Activated CD8-positive, alpha-beta memory T cell treated with anti-CD3 and anti-CD28 coated beads, Interleukin-2, amount 10 ng/mL, durations not matched to agents 7 days and 5 days (primary cell): ENCODE measurements at regions not wholly inside any gene's neighbourhood (a gene's known extent, or its start where the extent isn't known, plus 50 kb on each side); places are given as distances from the start of the nearest gene placed in this dataset.

ENCODE experiments used
- ATAC-seq: fragments of 150-1000 bp; cut with Tn5 transposase; one replicate; pipeline ENCODE4 v1.10.0; 2021; ENCODE audit warnings: moderate library complexity
- CTCF ChIA-PET: fragments of 350-600 bp; sonication (Branson Sonifier 250); formaldehyde crosslinking; loops from one replicate; lab custom pipeline; 2021; ENCODE audit warnings: antibody characterized with exemption; lab: Charles Lee
- DNase-seq: peaks from one replicate; pipeline ENCODE4 v3.0.0-alpha.2; 2020
- H3K27ac Mint-ChIP-seq: one replicate; pipeline ENCODE4 v1.8.0; 2021; ENCODE audit warnings: mild to moderate bottlenecking, mixed read lengths
- H3K27me3 Mint-ChIP-seq: one replicate; pipeline ENCODE4 v1.8.0; 2021; ENCODE audit warnings: mixed read lengths
- H3K36me3 Mint-ChIP-seq: one replicate; pipeline ENCODE4 v1.8.0; 2021; ENCODE audit warnings: mild to moderate bottlenecking, mixed read lengths
- H3K4me1 Mint-ChIP-seq: one replicate; pipeline ENCODE4 v1.8.0; 2021; ENCODE audit warnings: mixed read lengths
- H3K4me3 Mint-ChIP-seq: one replicate; pipeline ENCODE4 v1.8.0; 2021; ENCODE audit warnings: mild to moderate bottlenecking, moderate library complexity, mixed read lengths
- H3K9me3 Mint-ChIP-seq: one replicate; pipeline ENCODE4 v1.8.0; 2022; ENCODE audit warnings: low read depth, mixed read lengths

DNA sequence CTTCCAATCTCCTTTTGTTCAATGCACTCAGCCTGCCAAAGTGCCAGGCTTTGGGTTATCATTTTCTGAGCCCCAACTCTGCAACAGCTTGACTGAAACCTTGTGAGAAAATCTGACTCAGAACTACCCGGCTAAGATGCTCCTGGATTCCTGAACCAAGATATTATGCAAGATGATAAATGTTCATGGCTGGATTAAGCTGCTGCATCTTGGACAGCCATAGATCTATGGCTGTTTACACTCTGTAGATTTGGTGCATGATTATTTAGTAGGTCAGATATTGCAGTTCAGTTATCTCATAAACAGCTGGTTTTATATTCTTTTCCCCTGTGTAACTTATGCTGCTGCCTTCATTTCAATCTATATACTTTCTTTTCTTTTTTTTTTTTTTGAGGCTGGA lies 243.5 kb downstream of the GATA3 start:
- Mint-ChIP-seq H3K9me3 (no peaks in the 10 kb centered on the region), H3K4me1 (peaks cover 3% of the 10 kb centered on the region), H3K4me3 (no peak overlapping the region), H3K27ac (no peak overlapping the region), H3K36me3 (no peaks in the 10 kb centered on the region), H3K27me3 (peaks cover 4% of the 10 kb centered on the region)
- ATAC-seq (no peak), DNase-seq (no peak)
- CTCF ChIA-PET, result no interaction called here

DNA sequence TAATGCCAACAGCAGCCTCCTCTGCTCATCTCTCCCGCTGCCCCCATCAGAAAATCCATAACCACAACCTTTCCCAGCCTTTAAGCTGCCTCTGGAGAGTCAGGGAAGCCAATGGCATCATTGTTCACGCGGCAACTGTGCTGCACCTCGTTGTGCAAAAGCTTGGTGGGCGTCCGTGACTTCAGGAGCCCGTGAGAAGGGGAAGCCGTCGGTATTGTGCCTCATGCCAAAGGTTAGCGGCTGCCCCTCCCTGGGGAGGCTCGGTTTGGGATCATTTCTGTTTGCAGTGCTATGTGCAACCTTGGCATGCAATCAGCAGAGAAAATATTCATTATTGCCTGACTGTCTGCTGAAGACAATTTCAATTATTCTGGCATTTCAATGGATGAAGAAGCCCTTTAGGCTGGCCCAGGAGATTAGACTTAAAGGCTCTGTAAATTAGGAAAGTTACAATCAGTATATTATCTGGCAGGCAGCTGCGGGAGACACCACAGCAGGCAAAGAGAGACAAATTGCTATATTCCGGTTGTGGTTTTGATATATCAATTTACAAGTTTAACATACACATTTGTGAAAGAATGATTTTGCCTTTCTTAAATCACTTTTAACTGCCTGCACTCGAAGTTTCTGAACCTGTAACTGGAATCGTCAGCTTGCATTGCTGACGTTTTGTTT lies 244.5 kb downstream of the GATA3 start:
- Mint-ChIP-seq H3K9me3 (no peaks in the 10 kb centered on the region), H3K4me3 (no peak overlapping the region), H3K4me1 (peaks cover 3% of the 10 kb centered on the region), H3K27ac (no peak overlapping the region), H3K27me3 (peaks cover 4% of the 10 kb centered on the region), H3K36me3 (no peaks in the 10 kb centered on the region)
- no peak for DNase-seq
- CTCF ChIA-PET, result no interaction called here
- no peak for ATAC-seq

- H3K36me3 Mint-ChIP-seq, result peaks cover 1% of the 10 kb centered on the region
- no peaks in the 10 kb centered on the region for H3K9me3 Mint-ChIP-seq
- DNase-seq (no peak), ATAC-seq (no peak)
- no peak overlapping the region for H3K27ac Mint-ChIP-seq
- H3K4me3 Mint-ChIP-seq, result no peak overlapping the region
- CTCF ChIA-PET, result no interaction called here
- H3K4me1 Mint-ChIP-seq, result peaks cover 3% of the 10 kb centered on the region
- peaks cover 9% of the 10 kb centered on the region for H3K27me3 Mint-ChIP-seq
These were observed 246.4 kb downstream of the GATA3 start for GRCh38 chr10:8300925-8301324.

DNA sequence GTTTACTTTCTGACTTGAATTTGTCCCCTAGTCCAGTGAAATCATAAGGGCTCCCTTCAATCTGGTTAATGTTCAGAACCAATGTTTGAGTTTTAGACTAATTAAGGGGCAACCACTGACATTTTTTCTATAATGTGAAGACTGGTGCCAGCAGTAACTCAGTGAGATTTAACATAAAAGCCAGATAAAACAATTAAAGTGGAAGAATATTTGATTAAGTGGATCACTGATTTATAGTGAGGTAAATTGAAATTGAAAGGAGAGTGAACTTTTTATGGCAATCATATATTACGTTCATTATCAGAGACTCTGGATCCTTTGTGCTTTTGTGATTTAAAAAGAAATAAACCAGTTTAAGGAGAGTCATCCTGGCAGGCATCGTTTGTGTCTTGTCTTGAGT lies 246.8 kb downstream of the GATA3 start:
- Mint-ChIP-seq H3K9me3 (no peaks in the 10 kb centered on the region), H3K36me3 (peaks cover 1% of the 10 kb centered on the region), H3K27ac (no peak overlapping the region), H3K27me3 (peaks cover 9% of the 10 kb centered on the region), H3K4me1 (peaks cover 4% of the 10 kb centered on the region), H3K4me3 (no peak overlapping the region)
- DNase-seq, result no peak
- no peak for ATAC-seq
- CTCF ChIA-PET, result no interaction called here

- CTCF ChIA-PET, result no interaction called here
- Mint-ChIP-seq H3K27me3 (peaks cover 9% of the 10 kb centered on the region), H3K9me3 (no peaks in the 10 kb centered on the region), H3K4me1 (peaks cover 9% of the 10 kb centered on the region), H3K27ac (no peak overlapping the region), H3K4me3 (no peak overlapping the region), H3K36me3 (peaks cover 1% of the 10 kb centered on the region)
- ATAC-seq (no peak), DNase-seq (no peak)
These were observed 247.3 kb downstream of the GATA3 start for GRCh38 chr10:8301831-8302230.

- ATAC-seq (no peak), DNase-seq (no peak)
- CTCF ChIA-PET, result no interaction called here
- no peak overlapping the region for H3K4me3 Mint-ChIP-seq
- no peak overlapping the region for H3K27ac Mint-ChIP-seq
- H3K9me3 Mint-ChIP-seq, result no peaks in the 10 kb centered on the region
- peaks cover 1% of the 10 kb centered on the region for H3K36me3 Mint-ChIP-seq
- peaks cover 9% of the 10 kb centered on the region for H3K27me3 Mint-ChIP-seq
- H3K4me1 Mint-ChIP-seq, result peaks cover 16% of the 10 kb centered on the region
These were observed 248.1 kb downstream of the GATA3 start for GRCh38 chr10:8302565-8302964.

GRCh38 chr10:8304861-8305260 lies 250.4 kb downstream of the GATA3 start:
- no peak for DNase-seq
- peaks cover 5% of the 10 kb centered on the region for H3K27me3 Mint-ChIP-seq
- CTCF ChIA-PET, result no interaction called here
- H3K36me3 Mint-ChIP-seq, result peaks cover 1% of the 10 kb centered on the region
- no peak for ATAC-seq
- H3K4me1 Mint-ChIP-seq, result peaks cover 18% of the 10 kb centered on the region
- H3K4me3 Mint-ChIP-seq, result no peak overlapping the region
- H3K27ac Mint-ChIP-seq, result no peak overlapping the region
- H3K9me3 Mint-ChIP-seq, result no peaks in the 10 kb centered on the region

DNA sequence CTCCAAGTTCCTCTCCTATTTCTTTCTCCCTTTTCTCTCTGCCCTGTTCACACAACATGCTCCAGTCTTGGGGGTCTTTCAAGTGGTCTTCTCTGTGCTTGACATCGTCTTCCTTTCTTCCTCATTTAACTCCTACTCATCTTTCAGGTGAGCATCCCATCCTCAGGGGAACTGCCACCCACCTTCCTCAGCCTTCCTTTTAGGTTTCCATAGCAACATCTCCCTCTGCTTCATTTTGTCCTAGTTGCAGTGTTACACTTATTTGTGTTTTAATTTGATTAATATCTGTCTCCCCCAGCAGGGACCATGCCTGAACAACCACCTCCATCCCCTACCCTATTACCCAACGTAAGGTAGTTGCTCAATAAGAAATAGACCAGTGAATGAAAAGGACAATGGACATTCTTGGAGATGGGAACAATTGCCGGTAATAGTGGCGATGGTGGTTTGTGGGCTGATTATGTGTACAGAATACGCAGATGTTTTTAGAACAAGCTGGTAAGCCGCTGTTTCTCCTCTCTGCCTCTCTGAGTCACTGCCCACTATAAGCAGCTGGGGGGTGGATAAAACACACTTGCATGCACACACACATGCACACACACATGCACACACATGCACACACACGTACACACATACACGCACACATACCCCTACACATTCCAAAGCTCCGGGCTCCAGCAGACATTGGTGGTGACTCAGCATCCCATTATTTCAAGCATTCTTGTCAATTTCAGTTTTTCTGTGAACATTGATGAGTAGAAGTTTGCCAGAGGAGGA lies 251.6 kb downstream of the GATA3 start:
- no peak overlapping the region for H3K27ac Mint-ChIP-seq
- no peaks in the 10 kb centered on the region for H3K9me3 Mint-ChIP-seq
- peaks cover 18% of the 10 kb centered on the region for H3K4me1 Mint-ChIP-seq
- ATAC-seq (no peak), DNase-seq (no peak)
- H3K4me3 Mint-ChIP-seq, result no peak overlapping the region
- peaks cover 1% of the 10 kb centered on the region for H3K36me3 Mint-ChIP-seq
- CTCF ChIA-PET, result no interaction called here
- peaks cover 5% of the 10 kb centered on the region for H3K27me3 Mint-ChIP-seq

- H3K9me3 Mint-ChIP-seq, result no peaks in the 10 kb centered on the region
- peak; percentile 42 for ATAC-seq
- peak overlapping the region; percentile 59 for H3K27ac Mint-ChIP-seq
- no peak for DNase-seq
- CTCF ChIA-PET, result no interaction called here
- H3K36me3 Mint-ChIP-seq, result peaks cover 1% of the 10 kb centered on the region
- peaks cover 5% of the 10 kb centered on the region for H3K27me3 Mint-ChIP-seq
- no peak overlapping the region for H3K4me3 Mint-ChIP-seq
- peaks cover 18% of the 10 kb centered on the region for H3K4me1 Mint-ChIP-seq
These were observed 252.3 kb downstream of the GATA3 start for GRCh38 chr10:8306685-8307364.

DNA sequence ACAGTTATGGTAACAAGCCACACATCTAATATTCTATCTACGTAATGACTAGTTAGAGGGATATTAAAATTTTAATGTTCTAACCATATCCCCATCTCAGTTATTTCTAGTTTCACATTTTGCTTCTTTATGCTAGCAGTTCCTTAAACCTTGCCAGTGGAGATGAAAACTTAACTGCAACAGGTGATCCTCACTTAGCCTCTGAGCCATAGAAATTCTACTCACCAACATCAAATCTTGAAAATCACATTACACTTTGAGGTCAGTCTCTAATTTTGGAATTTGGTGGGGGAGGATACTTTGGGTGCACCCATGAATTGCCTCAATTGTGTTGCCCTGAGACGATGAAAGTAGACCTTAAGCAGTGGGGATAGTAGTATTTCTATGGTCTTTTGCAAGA lies 256.4 kb downstream of the GATA3 start:
- DNase-seq, result no peak
- no peak overlapping the region for H3K4me3 Mint-ChIP-seq
- peaks cover 7% of the 10 kb centered on the region for H3K36me3 Mint-ChIP-seq
- peaks cover 29% of the 10 kb centered on the region for H3K4me1 Mint-ChIP-seq
- CTCF ChIA-PET, result no interaction called here
- H3K9me3 Mint-ChIP-seq, result peaks cover 4% of the 10 kb centered on the region
- H3K27me3 Mint-ChIP-seq, result no peaks in the 10 kb centered on the region
- no peak for ATAC-seq
- no peak overlapping the region for H3K27ac Mint-ChIP-seq

DNA sequence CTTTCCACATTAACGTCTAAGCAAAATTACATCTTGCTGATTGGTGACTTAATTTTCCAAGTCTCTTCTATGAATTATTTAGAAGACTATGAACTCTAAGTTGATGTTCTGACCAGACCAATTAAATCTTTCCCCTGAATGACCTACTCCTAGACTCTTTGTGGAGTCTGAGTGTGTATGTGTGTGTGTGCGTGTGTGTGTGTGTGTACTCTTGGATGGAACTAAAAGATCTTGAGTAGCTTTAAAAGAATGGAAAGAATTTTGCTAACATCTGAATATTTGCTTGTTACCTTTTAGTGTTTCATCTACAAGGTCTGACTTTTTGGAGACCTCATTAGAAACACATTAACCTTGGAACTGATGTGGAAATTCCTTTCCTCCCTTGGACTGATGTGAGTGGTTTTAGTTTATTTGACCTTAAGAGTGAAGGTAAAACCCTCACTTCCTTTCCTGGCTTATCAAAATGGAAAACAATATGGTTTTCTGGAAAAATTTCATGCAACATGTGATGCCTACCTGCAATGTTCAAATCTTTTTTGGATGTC lies 257.1 kb downstream of the GATA3 start:
- no peak for DNase-seq
- CTCF ChIA-PET, result no interaction called here
- ATAC-seq, result no peak
- Mint-ChIP-seq H3K27ac (no peak overlapping the region), H3K4me3 (no peak overlapping the region), H3K4me1 (peaks cover 29% of the 10 kb centered on the region), H3K36me3 (peaks cover 8% of the 10 kb centered on the region), H3K9me3 (peaks cover 4% of the 10 kb centered on the region), H3K27me3 (no peaks in the 10 kb centered on the region)

GRCh38 chr10:8312079-8312478 lies 257.6 kb downstream of the GATA3 start:
- no peak for DNase-seq
- H3K4me3 Mint-ChIP-seq, result no peak overlapping the region
- H3K27me3 Mint-ChIP-seq, result no peaks in the 10 kb centered on the region
- peaks cover 4% of the 10 kb centered on the region for H3K9me3 Mint-ChIP-seq
- H3K36me3 Mint-ChIP-seq, result peaks cover 8% of the 10 kb centered on the region
- no peak for ATAC-seq
- CTCF ChIA-PET, result no interaction called here
- no peak overlapping the region for H3K27ac Mint-ChIP-seq
- peaks cover 24% of the 10 kb centered on the region for H3K4me1 Mint-ChIP-seq

DNA sequence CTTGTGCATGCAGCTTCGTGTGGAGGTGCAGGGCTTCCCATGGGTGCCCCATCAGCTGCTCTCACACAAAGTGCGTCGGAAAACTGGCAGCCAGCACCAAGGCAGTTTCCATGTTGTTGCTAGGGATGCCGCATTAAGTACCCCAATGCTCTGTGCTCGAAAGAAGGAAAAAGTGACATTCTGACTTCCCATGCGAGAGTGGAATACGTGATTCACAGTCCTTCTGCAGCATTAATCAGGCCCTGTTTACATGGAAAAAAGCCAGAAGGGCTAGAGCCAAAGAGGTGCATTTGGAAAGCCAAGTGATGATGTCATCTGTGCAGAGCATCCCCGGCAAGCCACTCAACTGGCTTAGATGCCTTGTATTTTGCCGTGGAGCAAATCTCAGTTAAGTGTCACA lies 258.3 kb downstream of the GATA3 start:
- no peak for DNase-seq
- no peak for ATAC-seq
- no peak overlapping the region for H3K4me3 Mint-ChIP-seq
- H3K27me3 Mint-ChIP-seq, result no peaks in the 10 kb centered on the region
- H3K9me3 Mint-ChIP-seq, result peaks cover 4% of the 10 kb centered on the region
- H3K36me3 Mint-ChIP-seq, result peaks cover 8% of the 10 kb centered on the region
- no peak overlapping the region for H3K27ac Mint-ChIP-seq
- H3K4me1 Mint-ChIP-seq, result peaks cover 18% of the 10 kb centered on the region
- CTCF ChIA-PET, result no interaction called here
